Posterior cingulate gyrus (tissue), 11 donors: ENCODE measurements at regions not wholly inside any gene's neighbourhood (a gene's known extent, or its start where the extent isn't known, plus 50 kb on each side); places are given as distances from the start of the nearest gene placed in this dataset.
"Not testable (repeated sequence)": the region's sequence is repeated elsewhere in the genome, so short reads cannot be mapped to it uniquely, and the experiment has no call there.

Experiments
- DNase-seq, 10 donors: peaks; one replicate each; pipeline versions ENCODE4 v3.0.0 to v3.0.0-alpha.2; 2020 to 2021; ENCODE audit warnings: mixed read lengths in 3 of 10
- intact Hi-C: fragments of 100-400 bp; cut with DNase I; formaldehyde crosslinking; loops from one replicate; pipeline ENCODE4 v1.15.1; 2023

GRCh38 chr3:173342679-173343078 lies 54.9 kb upstream of the NLGN1 start:
- DNase-seq, result no peak
- intact Hi-C loops, result no loop called here

DNA sequence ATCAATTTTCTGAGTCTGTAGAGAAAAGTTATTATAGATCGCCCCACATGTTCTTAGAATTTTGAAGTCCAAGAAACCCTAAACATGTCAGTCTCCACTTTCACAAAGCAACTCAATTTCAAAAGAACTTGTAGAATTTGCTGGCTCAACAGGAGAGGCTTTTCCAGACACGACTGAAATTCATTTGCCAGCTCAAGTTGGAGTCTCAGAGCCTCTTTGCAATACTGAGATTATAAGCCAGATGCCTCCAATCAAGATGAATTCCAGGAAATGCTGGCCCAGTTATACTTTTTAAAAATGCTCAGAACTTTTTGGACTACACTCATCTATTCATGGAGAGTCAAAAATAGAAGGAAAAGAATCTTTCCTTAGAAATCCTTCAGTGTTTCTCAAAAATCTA lies 56.9 kb upstream of the NLGN1 start:
- intact Hi-C loops, result no loop called here
- no peak for DNase-seq

DNA sequence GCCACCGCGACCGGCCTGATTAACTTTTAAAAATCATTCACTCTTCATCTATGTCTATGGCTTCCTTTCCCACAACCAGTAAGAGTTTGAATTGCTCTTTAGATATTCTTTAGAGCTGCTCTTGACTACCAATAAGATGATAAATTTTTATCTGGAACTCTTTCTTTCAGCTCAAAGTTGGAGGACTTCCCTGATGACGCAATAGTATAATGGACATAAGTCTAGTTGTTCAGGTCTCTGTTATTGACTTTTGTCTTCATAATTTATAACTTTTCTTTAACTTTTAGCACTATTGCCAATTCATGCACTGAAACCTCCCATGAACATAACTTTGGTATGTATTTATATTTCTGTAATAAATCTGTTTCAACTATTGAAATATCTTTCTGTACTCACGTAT lies 61.3 kb upstream of the NLGN1 start:
- intact Hi-C loops, result no loop called here
- no peak for DNase-seq

GRCh38 chr3:173306110-173306509 lies 91.4 kb upstream of the NLGN1 start:
- DNase-seq, result no peak
- intact Hi-C loops, result no loop called here

GRCh38 chr3:173304182-173304800 lies 93.3 kb upstream of the NLGN1 start:
- no peak for DNase-seq
- intact Hi-C loops, result no loop called here

DNA sequence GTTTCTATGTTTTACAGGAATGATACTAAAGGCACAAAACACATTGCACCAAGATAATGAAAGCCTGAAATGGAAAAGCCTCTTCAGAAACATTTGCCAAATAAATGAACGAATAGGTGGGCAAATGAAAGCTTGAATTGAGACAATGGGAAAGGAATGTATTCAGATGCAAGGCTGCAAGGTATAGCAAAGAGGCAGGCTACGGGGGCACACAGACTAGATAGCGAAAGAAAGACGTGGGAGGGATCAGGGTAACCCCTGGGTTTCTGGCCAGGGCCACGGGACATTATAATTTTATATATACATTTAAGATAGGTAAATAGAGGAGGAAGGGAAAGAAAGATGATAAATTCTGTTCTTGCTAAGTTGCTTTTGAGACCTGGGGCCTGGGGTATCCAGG lies 95.9 kb upstream of the NLGN1 start:
- DNase-seq, result no peak
- intact Hi-C loops, result no loop called here

DNA sequence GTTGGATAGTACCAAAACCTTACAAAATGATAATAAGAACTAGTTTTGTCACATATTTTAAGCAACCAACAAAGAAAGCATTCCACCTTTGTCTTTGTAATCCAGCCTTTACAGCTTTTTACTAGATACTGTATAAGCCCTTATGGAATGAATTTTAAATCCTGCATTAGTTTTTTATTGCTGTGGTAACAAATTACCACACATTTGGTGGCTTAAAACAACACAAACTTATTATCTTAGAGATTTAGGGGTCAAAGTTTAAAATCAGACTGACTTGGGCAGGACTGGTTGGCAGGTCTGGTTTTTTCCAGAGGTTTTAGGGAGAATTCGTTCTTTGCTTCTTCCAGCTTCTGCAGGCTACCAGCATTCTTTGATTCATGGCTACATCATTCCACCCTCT lies 108.5 kb upstream of the NLGN1 start:
- intact Hi-C loops, result no loop called here
- DNase-seq, result no peak

- DNase-seq, result no peak
- intact Hi-C loops, result no loop called here
These were observed 110.2 kb upstream of the NLGN1 start for GRCh38 chr3:173287361-173287760.

DNA sequence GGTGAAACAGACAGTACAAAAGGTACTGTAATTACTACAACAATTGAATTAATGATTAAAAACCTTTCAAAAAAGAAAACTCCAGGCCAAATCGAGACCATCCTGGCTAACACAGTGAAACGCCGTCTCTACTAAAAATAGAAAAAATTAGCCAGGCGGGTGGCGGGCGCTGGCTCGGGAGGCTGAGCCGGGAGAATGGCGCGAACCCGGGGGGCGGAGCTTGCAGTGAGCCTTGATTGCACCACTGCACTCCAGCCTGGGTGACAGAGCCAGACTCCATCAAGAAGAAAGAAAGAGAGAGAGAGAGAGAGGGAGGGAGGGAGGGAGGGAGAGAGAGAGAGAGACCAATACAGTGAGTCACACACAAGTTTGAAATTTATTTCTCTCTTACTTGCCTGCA lies 111.0 kb upstream of the NLGN1 start:
- DNase-seq, intact Hi-C loops: not testable (repeated sequence)

DNA sequence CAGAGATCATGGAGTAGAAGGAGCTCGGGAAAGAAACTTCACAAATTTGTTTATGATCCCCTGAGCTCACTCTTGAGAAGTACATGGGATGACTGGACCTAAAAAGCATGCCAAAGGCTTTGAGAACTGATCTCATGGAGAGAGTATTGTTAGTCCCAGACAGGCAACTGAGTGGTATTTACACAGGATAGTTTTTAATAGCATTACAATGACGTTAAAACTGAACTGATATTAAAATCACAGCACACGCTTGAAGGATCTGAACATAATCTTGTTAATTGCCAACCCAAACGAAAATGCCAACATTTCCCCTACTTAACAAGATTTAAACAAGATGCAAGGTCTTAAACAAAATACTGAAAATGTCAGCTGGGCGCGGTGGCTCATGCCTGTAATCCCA lies 113.2 kb upstream of the NLGN1 start:
- DNase-seq, result no peak
- intact Hi-C loops, result no loop called here

DNA sequence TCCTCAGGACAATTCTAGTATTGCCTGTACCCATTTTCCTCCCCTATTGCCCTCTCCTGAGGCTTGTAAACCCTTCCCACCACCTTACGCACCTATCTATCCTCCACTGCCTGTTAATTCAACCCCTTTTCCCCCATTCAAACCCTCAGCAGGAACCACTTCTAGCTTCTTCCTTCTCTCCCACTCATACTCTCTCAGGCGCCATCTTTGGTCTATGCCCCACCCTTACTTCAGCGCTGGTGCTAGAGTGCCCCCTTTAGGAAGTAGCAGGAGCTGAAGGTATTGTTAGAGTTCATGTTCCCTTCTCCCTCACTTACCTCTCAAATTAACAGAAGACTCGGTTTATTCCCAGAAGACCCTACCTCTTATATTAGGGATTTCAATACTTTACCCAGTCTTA lies 121.8 kb upstream of the NLGN1 start:
- intact Hi-C loops, result no loop called here
- no peak for DNase-seq

DNA sequence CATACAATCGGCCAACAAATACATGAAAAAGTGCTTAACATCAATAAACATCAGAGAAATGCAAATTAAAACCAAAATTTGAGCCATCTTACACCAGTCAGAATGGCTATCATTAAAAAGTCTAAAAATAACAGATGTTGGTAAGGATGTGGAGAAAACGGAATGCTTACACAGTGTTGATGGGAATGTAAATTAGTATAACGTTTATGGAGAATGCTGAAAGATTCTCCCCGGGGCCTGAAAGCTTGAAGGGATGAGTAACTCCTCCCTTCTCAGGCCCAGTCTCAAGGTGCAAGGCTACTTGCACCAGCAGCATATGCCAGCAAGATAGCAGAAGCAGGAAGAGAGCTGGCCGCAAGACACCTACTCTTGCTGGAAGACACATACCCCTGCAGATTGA lies 123.7 kb upstream of the NLGN1 start:
- intact Hi-C loops, result no loop called here
- no peak for DNase-seq

DNA sequence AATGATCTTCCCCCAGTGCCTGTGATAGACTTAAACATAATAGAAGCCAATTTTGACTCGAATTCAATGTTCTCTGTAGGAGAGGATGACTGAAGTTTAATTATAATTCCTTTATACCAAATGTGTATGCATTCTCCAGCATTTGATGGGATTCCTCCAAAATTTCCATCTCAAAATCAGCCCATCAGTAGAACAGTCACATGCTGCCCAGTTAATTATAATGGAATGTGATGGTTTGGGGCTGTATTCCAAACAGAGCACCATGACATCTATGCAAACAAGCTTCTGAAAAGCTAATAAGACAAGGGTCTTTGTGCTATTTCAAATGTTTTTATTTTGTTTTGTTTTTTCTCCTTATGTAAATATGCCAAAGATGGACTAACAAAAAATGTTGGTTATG lies 127.7 kb upstream of the SPATA16 start:
- no peak for DNase-seq

GRCh38 chr3:173267716-173268115 lies 126.7 kb upstream of the SPATA16 start:
- intact Hi-C loops, result no loop called here
- DNase-seq, result no peak

More for the DNA sequence above, 127.7 kb upstream of the SPATA16 start:
- intact Hi-C loops, result no loop called here

DNA sequence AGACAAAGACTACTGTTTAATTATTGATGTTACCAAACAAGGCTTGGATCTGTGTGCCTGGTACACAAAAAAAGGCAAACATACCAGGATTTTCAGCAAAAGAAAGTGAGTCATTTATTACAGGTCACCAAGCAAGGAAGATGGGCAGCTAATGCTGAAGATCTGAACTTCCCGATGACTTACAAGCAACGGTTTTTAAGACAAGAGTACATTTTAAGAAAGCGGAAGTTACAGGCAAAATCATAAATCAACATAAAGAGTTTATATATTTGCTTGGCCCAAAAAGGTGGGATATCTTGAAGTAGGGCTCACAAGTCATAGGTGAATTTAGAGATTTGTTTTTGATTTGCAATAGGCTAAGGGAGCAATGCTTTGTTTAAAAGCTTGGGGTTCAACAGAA lies 125.4 kb upstream of the SPATA16 start:
- intact Hi-C loops, result no loop called here
- no peak for DNase-seq

DNA sequence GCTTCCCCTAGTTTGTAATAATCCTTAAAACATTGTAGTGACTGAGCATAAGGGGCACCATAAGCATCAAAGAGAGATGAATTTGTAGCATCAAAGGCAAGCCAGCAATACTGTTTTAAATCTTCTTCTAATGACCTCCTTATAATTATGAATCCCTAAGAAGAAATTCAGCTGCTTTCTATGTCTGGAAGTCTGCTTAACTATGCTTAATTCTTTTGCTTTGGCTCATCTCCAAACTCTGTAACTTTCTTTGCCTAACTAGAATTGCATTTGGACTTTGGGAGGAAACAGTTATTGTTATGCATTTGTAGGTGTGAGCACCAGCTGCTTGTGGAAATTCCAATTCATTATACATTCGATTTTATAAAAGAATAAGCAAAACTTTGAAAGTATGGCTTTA lies 117.7 kb upstream of the SPATA16 start:
- DNase-seq, result no peak
- intact Hi-C loops, result no loop called here

- no peak for DNase-seq
- intact Hi-C loops, result no loop called here
These were observed 116.8 kb upstream of the SPATA16 start for GRCh38 chr3:173257797-173258196.

GRCh38 chr3:173255555-173255954 lies 114.5 kb upstream of the SPATA16 start:
- intact Hi-C loops, result no loop called here
- DNase-seq, result no peak

GRCh38 chr3:173253471-173253870 lies 112.4 kb upstream of the SPATA16 start:
- intact Hi-C loops, result no loop called here
- no peak for DNase-seq

DNA sequence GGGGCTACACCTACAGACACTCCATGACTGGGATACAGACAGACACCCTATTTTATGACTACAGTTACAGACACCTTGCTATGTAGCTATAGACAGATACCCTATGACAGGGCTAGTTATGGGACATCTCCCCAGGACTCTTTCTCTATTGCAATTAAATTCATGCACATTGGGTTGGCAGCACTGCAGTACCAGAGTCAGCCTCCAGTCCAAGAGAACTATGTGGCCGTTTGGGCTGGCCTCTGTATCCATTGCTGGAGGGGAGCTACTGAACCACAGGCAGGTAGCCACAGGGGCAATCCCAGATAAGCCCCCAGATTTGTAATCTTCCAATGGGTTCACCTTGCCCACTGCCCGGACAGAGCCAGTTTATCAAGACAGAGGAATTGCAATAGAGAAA lies 108.4 kb upstream of the SPATA16 start:
- no peak for DNase-seq
- intact Hi-C loops, result no loop called here

GRCh38 chr3:173241727-173242126 lies 100.7 kb upstream of the SPATA16 start:
- no peak for DNase-seq
- intact Hi-C loops, result no loop called here

- intact Hi-C loops, result no loop called here
These were observed 97.1 kb upstream of the SPATA16 start for GRCh38 chr3:173238091-173238490.

DNA sequence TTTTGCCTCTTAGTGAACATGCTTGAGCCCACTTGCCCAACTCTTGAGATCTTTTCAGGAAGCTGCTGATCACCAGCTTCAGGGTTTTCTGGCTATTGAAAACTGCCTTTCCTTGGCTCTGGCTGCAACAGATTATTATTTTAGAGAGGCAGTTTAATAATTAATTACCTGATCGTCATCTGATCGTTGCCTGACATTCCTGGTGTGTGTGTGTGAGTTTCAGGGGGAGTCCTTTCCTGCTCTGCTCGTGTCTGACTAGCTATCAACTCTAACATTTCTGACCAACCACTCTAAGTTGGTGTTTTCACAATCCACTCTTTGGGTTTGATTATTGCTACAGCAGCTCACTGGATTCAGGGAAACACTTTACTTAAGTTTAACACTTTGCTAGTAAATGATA lies 84.3 kb upstream of the SPATA16 start:
- intact Hi-C loops, result no loop called here

More at GRCh38 chr3:173238091-173238490, 97.1 kb upstream of the SPATA16 start:
- no peak for DNase-seq

More for the DNA sequence above, 84.3 kb upstream of the SPATA16 start:
- DNase-seq, result no peak
